Ovary (tissue), 7 donors: ENCODE measurements at regions not wholly inside any gene's neighbourhood (a gene's known extent, or its start where the extent isn't known, plus 50 kb on each side); places are given as distances from the start of the nearest gene placed in this dataset.

Experiments used
- DNase-seq, 5 donors: peaks; one replicate each; pipeline ENCODE4 v3.0.0-alpha.2; 2019 to 2020
- H3K27ac ChIP-seq, 2 donors: fragments of 200-600 bp; one replicate each; pipeline versions ENCODE4 v1.5.1 to v1.8.0; 2019 to 2022
- H3K27me3 ChIP-seq: fragments of 200-600 bp; one replicate; pipeline ENCODE4 v1.8.0; 2022
- H3K36me3 ChIP-seq: fragments of 200-600 bp; sonication (generic); one replicate; pipeline ENCODE4 v1.5.1; 2019
- H3K4me1 ChIP-seq: one replicate; pipeline ENCODE4 v1.8.1; 2013; ENCODE audit warnings: mild to moderate bottlenecking, moderate library complexity; ENCODE audit not compliant: insufficient read depth
- H3K4me3 ChIP-seq: fragments of 200-600 bp; sonication (generic); one replicate; pipeline ENCODE4 v1.5.1; 2017
- H3K9me3 ChIP-seq, 2 donors: fragments of 200-600 bp in 1 of 2; sonication (generic) in 1 of 2; one replicate each; pipeline versions ENCODE4 v1.5.1 to v1.8.1; 2013 to 2019; ENCODE audit warnings: mild to moderate bottlenecking in 1 of 2, moderate library complexity in 1 of 2
- CTCF ChIP-seq, 3 donors: fragments of 450-650 bp in 2 of 3; fragments of 200-600 bp in 1 of 3; IDR thresholded peaks; one replicate each; pipeline versions ENCODE4 v1.5.1 to v1.8.0; 2016 to 2022; ENCODE audit warnings: antibody characterized with exemption in 3 of 3, mild to moderate bottlenecking in 1 of 3
- EP300 ChIP-seq: sonication (generic); formaldehyde crosslinking; IDR thresholded peaks from one replicate; pipeline ENCODE4 v1.6.1; 2017; ENCODE audit warnings: antibody characterized with exemption
- POLR2A ChIP-seq: fragments of 450-650 bp; IDR thresholded peaks from one replicate; pipeline ENCODE4 v1.6.1; 2017; ENCODE audit warnings: antibody characterized with exemption, mild to moderate bottlenecking, moderate library complexity
- WGBS, 3 donors: extraction: QIAGEN DNeasy Blood & Tissue Kit in 1 of 3; methylation state at CpG; one replicate each; pipeline versions ENCODE4 v1.1.5 to v1.1.7; 2013 to 2017; 5-methylcytosine and 5-hydroxymethylcytosine counted together
- intact Hi-C, 4 donors: fragments of 100-400 bp; cut with DNase I; formaldehyde crosslinking; loops; one replicate each; pipeline versions ENCODE4 v1.11.0 to v1.15.1; 2022 to 2023
- donor health status: DM: no; HTN: no; CAD: no; lungs with moderate emphysema.
- donor health status: DM: no; HTN: no; CAD: no.
- donor health status: Bipolar disorder and iron deficiency.
- donor health status: DM: no; HTN: no; CAD: no.
- donor health status: DM: yes; HTN: yes; CAD: no.

- no peak for DNase-seq
- 46 to 56% (median 52%) methylated on average over 5 of the region's 5 CpGs for WGBS, 3 donors
- H3K27me3 ChIP-seq, result no peaks in the 10 kb centered on the region
- TF ChIP-seq EP300 (no peak), POLR2A (no peak), CTCF (IDR thresholded peaks at IDR 0.05) (no peak)
- intact Hi-C loops, result no loop called here
- H3K36me3 ChIP-seq, result no peaks in the 10 kb centered on the region
- no peak overlapping the region for H3K27ac ChIP-seq
- H3K4me3 ChIP-seq, result no peak overlapping the region
- H3K9me3 ChIP-seq, result no peaks in the 10 kb centered on the region
- peaks cover 4% of the 10 kb centered on the region for H3K4me1 ChIP-seq
Measured at GRCh38 chr16:65305266-65305959, 183.6 kb upstream of the CDH11 start.

GRCh38 chr16:65301029-65301428, 179.2 kb upstream of the CDH11 start:
- 90 to 96% (median 95%) methylated on average over 1 of the region's 1 CpG for WGBS, 3 donors
- Histone ChIP-seq H3K36me3 (no peaks in the 10 kb centered on the region), H3K4me3 (no peak overlapping the region), H3K27me3 (no peaks in the 10 kb centered on the region), H3K9me3 (no peaks in the 10 kb centered on the region), H3K4me1 (peaks cover 6% of the 10 kb centered on the region), H3K27ac (no peak overlapping the region)
- TF ChIP-seq CTCF (IDR thresholded peaks at IDR 0.05) (no peak), EP300 (no peak), POLR2A (no peak)
- DNase-seq, result no peak
- intact Hi-C loops, result no loop called here

- TF ChIP-seq EP300 (no peak), POLR2A (no peak), CTCF (IDR thresholded peaks at IDR 0.05) (no peak)
- no peak overlapping the region for H3K4me3 ChIP-seq
- DNase-seq, result no peak
- peaks cover 12% of the 10 kb centered on the region for H3K4me1 ChIP-seq
- no peaks in the 10 kb centered on the region for H3K36me3 ChIP-seq
- H3K9me3 ChIP-seq, result no peaks in the 10 kb centered on the region
- intact Hi-C loops, result no loop called here
- no peak overlapping the region for H3K27ac ChIP-seq
- no peaks in the 10 kb centered on the region for H3K27me3 ChIP-seq
Measured at GRCh38 chr16:65297453-65297852, 175.6 kb upstream of the CDH11 start.

GRCh38 chr16:65295527-65295926, 173.7 kb upstream of the CDH11 start:
- 95 to 97% (median 97%) methylated on average over 6 of the region's 6 CpGs for WGBS, 3 donors
- TF ChIP-seq CTCF (IDR thresholded peaks at IDR 0.05) (no peak), POLR2A (no peak), EP300 (no peak)
- intact Hi-C loops, result no loop called here
- no peak overlapping the region for H3K27ac ChIP-seq
- H3K4me3 ChIP-seq, result no peak overlapping the region
- no peak for DNase-seq
- H3K27me3 ChIP-seq, result no peaks in the 10 kb centered on the region
- H3K9me3 ChIP-seq, result no peaks in the 10 kb centered on the region
- H3K4me1 ChIP-seq, result peaks cover 12% of the 10 kb centered on the region
- no peaks in the 10 kb centered on the region for H3K36me3 ChIP-seq
